IPS-NIHi7 (cell line): ENCODE measurements at regions not wholly inside any gene's neighbourhood (a gene's known extent, or its start where the extent isn't known, plus 50 kb on each side); places are given as distances from the start of the nearest gene placed in this dataset.
"Not testable (repeated sequence)": the region's sequence is repeated elsewhere in the genome, so short reads cannot be mapped to it uniquely, and the experiment has no call there.

Source experiments
- DNase-seq: peaks from one replicate; pipeline ENCODE4 v3.0.0; 2012; ENCODE audit warnings: mixed read lengths; ENCODE audit errors: extremely low spot score

DNA sequence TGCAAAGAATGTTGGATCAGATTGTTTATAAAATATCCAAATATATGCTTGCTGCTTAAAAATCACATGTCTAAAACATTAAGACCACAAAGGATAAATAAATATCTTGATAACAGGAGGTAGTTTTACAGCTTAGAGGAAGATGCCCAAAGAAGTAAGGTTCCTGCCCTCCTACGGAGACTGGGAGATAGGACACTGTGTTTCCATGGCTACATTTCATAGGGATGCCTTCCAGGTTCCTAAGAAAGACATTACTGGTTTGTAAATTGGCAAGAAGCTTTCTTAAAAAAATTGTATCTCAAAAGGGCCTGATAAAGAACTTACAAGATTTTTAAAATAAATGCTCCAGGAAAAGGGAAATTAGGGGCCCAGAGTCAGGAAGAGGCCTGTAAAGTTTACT lies 437.2 kb downstream of the HINT1 start:
- DNase-seq = no peak

DNA sequence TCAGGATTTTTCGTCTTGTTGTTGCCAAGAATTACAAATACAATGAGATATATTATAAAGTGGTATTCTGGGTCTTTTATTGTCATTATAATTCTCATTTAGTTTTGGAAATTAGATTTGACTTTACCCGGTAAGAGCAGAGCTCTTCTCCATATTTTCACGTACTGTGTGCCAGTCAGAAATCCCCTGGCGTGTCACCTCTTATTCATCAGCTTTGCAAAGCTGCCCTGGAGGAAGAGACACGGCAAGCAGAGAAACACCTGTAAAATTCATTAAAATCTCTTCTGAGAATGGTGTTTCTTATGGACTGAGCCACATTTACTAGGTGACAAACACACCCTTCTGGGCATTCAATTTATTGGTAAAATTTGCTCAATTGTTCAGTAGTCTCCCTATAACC lies 440.4 kb downstream of the HINT1 start:
- DNase-seq = no peak

DNA sequence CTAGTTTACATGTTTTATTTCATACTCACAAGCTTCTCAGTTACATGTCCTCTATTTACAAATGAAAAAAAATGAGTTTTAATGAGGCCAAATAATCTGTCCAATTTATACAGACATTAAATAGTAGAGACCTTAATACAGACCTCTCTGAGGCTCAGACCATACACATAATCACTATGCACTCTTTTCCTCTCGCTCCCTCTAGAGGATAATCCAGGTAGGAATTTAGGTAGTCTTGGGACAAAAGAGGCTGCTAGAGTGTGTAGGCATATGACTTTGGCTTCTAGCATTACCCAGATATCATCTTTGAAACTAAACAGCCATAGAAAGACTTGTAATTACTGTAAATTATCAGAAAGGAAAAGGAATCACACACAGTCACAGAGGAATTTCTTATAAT lies 444.7 kb downstream of the HINT1 start:
- DNase-seq = peak; percentile 53

DNA sequence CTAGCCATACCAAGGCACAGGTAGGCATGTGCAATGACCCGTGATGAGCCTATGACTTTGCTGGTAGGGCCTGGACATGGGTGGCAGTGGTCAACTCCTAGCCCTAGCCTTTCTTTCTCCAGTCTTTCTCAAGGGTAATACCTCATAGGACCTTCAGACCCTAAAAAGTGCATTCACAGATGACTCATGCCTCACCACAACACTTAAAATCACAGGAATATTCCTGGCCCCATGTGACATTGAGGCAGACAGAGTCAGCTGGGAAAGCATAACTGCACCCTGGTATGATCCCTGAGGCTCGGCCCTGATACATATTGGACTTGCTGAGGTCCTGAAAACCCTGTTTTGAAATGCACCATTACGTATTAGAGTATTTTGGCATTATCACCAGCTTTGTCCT lies 449.5 kb downstream of the HINT1 start:
- no peak for DNase-seq

DNA sequence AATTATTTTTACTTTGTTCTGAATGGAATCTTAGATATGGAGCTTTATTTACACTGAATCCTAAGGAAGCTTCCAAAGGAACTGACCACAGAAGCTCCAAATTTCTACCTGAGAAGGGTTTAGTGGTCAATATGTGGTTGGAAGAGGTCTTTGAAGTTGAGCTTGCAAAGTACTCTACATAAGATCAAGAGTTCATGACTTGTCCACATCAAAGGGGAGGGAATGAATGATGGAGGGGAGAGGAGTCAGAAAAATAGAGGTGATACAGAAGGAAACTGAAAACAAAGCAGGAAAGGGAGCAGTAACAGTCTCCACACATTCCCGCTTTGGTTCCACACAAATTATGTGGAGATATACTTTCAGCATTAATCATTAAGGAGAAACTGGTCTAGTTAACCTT lies 450.9 kb downstream of the HINT1 start:
- no peak for DNase-seq

DNA sequence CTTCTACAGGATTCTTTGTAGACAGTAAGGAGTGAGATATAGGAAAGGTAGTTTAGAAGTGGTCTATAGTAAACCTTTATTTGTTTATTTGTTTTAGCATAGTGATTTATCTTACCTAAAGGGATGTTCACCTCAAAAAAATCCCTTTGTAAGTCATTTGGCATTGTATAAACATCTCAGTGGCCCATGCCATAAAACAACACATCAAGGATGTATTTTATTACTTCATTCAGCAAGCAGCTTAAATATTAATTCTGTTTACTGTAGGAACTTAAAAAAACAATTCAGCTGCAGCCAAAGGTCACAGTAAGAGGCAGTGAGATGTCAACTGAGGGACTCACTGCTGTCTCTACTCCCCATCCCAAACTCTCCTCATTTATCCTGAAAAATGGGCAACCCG lies 452.7 kb downstream of the HINT1 start:
- DNase-seq = no peak

DNA sequence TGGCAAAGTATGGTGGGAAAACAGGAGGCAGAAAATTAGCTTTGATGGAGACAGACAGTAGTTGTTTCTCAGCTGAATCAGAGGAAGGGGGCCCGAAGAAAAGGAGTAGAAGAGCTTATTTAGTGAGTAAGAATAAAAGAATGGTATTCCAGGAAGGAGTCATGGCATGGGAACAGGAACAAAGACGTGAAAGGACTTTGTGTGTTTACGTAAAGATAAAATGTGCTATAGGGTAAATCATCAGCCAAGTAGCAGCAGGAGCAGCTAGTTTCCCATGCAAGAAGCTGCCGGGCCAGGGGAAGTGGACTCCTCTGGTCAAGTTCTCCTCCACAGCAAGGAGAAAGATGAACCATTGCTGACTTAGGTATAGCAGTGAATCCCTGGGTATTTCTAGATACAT lies 454.5 kb downstream of the HINT1 start:
- DNase-seq = no peak

DNA sequence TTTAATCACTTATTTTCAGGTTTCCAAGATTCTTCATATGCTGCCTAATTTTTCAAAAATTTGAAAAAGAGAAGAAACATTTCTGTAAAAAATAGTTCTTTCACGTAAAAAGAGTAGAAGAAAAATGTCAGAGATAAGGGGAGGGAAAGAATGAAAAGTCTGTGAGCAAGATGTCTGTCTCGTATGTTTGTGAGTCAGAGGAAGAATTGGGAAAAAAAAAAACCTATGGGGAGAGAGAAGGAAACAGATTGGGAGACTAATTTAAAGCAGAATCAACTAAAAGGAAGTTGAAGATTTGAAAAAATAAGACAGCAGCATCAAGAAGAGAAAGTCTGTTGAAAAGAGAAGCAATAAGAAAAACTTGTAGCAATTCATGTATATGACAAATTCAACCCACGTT lies 456.3 kb downstream of the HINT1 start:
- no peak for DNase-seq

DNA sequence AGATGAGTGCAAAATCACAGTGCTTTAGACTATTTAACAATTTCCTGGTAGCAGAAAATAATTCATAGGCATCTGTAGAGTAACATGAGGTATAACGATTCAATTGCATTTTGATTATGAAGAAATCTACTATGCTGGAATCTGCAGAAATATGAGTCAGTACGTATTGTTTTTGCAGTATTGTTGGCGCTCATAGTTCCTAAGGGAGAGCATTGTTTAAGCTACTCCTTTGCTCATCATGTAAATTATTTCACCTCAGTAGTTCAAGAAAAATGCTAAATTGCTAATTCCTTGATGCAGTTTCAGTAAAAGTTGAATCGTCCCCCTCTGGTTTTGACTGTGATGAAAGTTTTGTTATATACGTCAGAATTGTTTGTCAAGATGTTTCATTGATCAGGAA lies 458.4 kb downstream of the HINT1 start:
- DNase-seq = no peak

DNA sequence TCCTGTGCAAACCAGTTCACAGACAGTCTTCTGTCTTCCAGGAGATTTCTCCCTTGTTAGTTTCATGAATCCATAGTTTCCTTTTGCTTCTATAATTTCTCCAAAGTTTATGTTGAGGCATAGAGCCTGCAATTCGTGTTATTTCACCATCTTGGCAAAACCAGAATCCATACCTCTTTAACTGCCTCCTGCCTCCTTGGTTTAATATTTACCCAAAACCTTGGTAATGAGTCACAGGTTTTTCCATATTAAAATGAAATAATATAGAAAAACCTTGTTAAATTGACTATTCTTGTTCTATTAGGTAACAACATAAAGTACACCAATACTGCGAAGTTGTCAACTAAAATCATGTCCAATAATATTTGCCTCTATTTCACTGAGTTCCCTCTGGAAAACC lies 459.7 kb downstream of the HINT1 start:
- no peak for DNase-seq

DNA sequence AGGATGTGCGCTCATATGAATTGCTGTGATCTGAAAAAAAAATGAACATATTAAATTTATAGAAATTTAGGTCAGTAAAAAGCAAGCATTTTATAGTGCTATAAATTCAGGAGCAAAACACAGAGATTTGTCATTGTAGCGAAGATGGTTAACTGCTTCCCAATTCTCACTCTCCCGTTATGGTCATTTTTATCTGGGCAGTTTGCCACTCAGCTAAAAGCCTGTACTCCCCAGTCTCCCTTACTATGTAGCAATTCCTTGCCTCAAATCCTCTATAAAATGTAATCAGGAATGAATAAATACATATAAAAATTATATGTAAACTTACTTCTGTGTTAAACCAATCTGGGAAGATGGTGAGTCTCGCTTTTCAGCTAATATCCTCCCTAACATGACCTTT lies 471.5 kb downstream of the HINT1 start:
- no peak for DNase-seq

DNA sequence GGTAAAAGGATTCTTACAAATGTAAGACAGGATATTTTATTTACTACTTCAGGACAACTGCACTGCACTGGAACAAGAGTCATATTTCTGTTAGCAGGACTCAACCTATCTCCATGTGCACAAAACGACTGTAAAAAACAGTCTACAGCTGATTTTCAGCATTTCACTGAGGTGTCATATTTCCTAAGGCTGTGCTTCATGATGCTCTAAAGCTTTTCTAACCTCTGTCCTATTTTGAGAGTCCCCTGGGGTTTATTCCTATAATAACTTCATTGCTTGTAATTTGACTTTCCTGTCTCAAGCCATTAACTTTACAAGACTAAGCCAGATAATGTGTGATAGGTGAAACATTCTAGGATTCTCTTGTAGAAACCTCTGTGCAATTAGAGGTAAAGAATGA lies 472.3 kb downstream of the HINT1 start:
- no peak for DNase-seq

DNA sequence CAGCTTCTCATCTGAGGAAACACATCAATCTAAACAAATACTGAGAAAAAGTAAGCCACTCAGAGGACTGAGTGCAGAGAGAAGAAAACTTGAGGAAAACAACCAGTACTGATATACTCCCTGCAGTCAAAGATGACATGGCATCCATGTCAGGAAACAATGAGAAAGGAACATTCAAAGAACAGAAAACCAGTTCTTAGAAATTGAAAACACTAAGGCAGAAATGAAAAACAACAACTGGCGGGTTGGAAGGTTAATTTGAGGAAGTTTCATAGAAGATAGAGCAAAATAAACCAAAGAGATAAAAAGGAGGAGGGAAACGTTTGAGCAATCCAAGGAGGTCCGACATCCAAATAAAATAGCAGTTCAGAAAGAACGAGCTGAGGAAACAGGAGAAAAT lies 475.2 kb downstream of the HINT1 start:
- DNase-seq = no peak

DNA sequence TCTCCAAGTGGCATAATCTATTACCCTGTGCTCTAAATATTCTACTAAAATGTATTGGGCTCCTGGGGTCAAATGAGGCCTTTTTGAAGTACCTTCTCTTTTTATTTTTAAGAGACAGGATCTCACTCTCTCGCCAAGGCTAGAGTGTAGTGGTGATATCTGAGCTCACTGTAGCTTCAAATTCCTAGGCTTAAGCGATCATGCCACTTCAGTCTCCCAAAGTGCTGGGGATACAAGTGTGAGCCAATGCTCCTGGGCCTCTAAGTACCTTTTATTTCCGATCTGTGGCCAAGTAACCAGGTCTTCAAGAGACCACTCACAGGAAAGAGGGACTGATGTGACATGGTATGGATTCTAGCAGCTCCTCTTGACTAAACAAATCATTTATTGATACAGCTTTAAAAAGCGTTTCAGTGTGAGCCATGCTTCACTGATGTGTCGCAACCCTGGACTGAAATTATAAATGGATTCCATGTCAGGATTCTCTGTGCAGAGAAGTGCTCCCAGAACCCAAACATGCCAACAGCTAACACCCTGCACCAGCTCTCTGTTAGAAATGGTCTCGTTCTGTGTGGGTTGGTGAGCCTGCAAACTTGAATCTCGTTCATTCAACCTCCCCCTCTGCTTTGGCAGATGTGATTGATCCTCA lies 477.8 kb downstream of the HINT1 start:
- no peak for DNase-seq

DNA sequence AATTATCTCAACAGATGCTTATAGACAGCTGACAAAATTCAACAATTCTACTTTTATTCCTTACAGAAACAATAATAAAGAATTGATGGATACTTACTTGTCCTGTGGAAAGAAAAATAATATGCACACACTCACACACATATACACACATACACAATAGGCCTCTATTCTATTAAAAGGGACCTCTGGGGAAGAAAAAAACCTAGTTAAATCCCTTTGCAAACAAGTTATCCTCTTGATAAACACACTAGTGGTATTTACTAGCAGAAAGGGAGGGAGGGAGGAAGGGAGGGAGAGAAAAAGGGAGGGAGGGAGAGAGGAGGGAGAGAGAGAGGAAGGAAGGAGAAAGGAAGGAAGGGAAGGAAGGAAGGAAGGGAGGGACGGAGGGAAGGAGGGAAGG lies 486.4 kb downstream of the HINT1 start:
- DNase-seq = no peak

DNA sequence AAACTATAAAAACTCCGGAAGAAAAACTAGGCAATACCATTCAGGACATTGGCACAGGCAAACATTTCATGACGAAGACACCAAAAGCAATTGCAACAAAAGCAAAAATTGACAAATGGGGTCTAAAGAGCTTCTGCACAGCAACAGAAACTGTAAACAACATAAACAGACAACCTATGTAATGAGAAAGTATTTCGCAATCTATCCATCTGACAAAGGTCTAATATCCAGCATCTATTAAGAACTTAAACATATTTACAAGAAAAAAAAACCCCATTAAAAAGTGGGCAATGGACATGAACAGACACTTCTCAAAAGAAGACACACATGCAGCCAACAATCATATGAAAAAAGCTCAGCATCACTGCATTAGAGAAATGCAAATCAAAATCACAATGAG lies 498.6 kb downstream of the HINT1 start:
- no peak for DNase-seq

DNA sequence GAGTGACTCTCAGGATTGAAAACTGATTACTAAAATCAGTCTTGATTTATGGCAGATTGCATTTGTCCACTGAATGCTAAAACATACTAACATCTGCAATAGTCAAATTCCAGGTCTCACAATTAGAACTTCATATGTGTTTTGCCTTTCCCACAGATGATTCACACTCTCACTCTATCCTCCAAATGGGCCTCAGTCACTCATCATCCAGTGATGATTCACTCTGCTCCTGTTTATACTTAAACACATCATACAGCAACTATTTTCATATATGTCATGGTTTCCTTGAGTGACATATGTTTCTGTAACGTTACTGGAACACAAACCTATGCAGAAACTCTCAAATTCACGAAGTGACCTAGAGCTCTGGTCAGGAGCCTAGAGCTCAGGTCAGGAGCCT lies 512.9 kb downstream of the HINT1 start:
- DNase-seq = no peak

DNA sequence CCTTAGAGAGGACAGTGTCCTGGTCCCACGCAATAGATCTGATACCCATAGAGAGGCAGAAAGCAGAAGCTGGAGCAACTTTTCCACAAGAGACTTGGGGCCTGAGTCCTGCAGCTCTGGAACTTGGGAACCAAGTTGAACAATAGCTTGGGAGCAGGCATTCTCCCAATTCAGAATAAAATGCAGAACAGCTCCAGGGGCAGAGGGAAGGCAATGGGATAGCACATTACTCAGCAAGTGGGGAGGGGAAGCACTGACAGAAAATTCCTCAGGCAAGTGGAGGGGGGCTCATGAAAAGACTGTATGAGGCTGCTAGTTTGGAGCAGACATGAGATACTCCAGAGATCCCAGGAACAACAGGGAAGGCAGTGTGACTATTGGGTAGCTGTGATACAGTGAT lies 513.6 kb downstream of the HINT1 start:
- peak; percentile 17 for DNase-seq

DNA sequence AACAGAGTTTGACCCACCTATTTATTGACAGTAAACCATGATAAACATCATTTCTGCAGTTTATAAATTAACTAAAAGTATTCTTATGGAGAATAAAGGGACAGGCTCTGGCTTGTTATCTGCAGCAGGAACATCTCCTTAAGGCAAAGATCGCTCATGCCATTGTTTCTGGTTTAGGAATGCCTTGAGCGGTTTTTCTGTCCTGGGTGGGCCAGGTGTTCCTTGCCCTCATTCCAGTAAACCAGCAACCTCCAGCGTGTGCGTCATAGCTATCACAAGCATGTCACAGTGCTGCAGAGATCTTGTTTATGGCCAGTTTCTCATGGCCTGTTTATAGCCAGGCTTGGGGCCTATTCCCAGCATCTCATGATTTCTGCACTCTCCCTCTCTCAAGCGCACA lies 521.7 kb downstream of the HINT1 start:
- no peak for DNase-seq

DNA sequence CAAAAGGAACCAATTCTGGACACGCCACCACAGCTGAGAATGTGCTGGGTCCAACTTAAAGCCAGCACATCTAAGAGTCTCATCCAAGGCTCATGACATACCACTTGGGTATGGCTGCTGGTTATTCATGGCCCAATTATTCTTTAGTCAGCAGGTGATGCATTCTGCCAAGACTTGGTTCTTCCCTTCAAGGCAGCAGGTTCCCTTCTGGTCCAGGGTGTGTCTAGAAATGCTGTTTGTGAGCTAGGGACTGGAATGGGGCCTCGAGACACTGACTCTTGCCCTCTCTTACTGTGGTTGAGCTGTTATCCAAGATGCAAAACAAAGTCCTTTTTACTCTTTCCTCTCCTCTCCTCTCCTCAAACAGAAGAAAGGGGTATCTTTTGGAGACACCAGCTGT lies 522.6 kb downstream of the HINT1 start:
- DNase-seq = no peak

DNA sequence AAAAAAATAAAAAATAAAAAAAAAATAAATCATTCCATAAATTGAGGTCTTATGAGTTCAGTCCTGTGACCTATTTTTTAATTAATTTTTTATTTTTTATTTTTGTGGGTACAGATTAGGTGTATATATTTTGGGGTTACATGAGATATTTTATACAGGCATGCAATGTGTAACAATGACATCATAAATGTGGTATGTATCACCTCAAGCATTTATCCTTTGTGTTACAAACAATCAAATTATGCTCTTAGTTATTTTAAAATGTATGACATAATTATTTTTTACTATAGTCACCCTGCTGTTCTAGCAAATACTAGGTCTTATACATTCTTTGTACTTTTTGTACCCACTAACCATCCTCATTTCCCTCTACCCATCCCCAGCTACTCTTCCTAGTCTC lies 537.9 kb downstream of the HINT1 start:
- DNase-seq = no peak

DNA sequence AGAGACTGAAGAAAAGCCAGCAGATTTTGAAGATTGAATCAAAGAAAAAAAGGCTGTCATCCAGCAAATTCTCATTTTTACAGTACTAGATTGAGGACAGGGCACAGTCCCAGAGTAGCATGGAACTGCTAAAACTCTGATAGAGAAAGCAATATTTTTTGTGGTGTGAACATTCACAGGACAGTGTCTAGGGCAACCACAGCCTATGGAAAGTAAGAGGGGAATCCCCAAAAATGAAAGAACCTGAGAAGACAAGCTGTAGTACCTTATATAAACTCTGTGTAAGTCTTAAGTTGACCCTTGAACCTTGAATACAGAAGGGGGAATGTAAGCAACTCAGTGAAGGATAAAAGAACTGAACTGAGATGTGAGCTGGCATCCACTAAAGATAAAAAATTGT lies 540.3 kb downstream of the HINT1 start:
- DNase-seq = no peak

DNA sequence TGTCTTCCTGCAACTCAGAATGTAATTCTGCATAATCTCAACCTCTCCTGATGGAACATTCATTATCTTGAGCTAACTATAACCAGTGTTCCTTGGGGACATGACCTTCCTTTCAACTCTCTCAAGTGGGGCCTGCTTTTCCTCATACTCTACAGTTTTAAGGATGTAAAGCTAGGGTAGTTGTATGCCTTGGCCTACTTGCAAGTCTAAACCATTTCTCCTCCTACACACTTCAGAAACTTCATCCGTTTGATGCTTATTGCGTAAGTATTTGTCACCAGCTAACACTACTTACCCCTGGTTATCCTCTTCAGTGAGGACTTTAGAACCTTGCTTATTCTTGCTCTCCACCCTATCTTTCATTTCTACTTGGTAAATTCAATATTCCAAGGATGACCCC lies 548.9 kb downstream of the HINT1 start:
- DNase-seq = no peak

DNA sequence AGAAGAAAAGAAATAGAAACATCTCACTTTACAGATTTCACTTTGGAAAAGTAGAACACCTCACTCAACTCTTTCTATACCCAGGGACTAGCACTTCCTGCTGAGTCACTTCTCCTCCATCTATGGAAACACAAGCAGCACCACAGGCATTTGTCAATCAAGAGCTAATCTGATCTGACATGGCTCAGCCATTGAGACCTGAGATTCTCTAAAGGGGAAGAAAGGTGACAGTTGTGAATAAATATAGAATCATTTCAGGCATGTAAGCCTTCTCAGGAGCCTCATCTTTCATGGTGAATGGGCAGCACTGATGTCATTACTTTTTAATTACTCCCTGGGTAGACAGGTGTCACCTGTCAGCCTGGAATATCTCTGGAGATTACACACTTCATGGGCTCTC lies 559.8 kb downstream of the HINT1 start:
- DNase-seq = peak; percentile 32

DNA sequence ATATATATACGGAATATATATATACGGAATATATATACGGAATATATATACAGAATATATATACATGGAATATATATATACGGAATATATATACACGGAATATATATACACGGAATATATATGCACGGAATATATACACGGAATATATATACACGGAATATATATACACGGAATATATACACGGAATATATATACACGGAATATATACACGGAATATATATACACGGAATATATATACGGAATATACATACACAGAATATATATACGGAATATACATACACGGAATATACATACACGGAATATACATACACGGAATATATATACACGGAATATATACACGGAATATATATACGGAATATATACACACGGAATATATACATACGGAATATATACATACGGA lies 568.4 kb downstream of the HINT1 start:
- DNase-seq = not testable (repeated sequence)
